BJ (cell line): ENCODE measurements at regions not wholly inside any gene's neighbourhood (a gene's known extent, or its start where the extent isn't known, plus 50 kb on each side); places are given as distances from the start of the nearest gene placed in this dataset.

Experiments used
- CTCF ChIA-PET: fragments of 350-600 bp; formaldehyde crosslinking; extraction: SDS; loops from one replicate; lab custom pipeline; 2021; ENCODE audit warnings: antibody characterized with exemption, inconsistent platforms; lab: Yijun Ruan, JAX
- POLR2A ChIA-PET: fragments of 300-600 bp; sonication (Branson Sonifier 250); formaldehyde crosslinking; extraction: SDS; loops from one replicate; lab custom pipeline; 2021; ENCODE audit warnings: antibody characterized with exemption; lab: Charles Lee
- DNase-seq: peaks from one replicate; pipeline ENCODE4 v3.0.0-alpha.2; 2011; ENCODE audit warnings: low read depth
- H3K27me3 ChIP-seq: 2 replicates; pipeline ENCODE4 v1.6.0; 2011; ENCODE audit warnings: low read length; ENCODE audit not compliant: control insufficient read depth, insufficient read depth
- H3K36me3 ChIP-seq: 2 replicates; pipeline ENCODE4 v1.5.1; 2011; ENCODE audit warnings: low read length; ENCODE audit not compliant: control insufficient read depth, insufficient read depth
- H3K4me3 ChIP-seq: 2 replicates; pipeline ENCODE4 v1.5.1; 2011; ENCODE audit warnings: low read depth, mild to moderate bottlenecking, control low read depth, low read length
- TF ChIP-seq, protein P1 (sequence below): IDR thresholded peaks from 2 replicates; pipeline ENCODE4 v1.5.1; 2011; ENCODE audit warnings: low read depth, mild to moderate bottlenecking, control low read depth, inconsistent platforms, low read length, moderate library complexity; ENCODE audit not compliant: insufficient read depth

DNA sequence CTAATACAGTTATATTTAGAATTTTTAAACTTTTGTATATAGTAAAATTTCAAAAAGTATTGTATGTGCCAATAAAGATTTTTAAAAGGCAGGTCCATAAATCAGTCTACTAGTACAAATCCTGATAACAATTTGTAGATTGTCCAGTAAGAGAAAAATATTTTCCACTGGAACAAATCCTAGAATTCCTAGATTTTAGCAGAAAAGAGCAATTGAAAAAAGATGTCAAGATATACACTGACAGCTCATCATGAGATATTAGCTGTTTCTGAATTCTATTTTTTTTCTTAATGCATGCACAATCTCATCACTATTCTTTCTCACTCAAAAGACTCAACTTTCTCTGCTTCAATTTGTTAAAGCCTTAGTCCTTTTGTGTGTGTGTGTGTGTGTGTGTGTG is 289.2 kb upstream of the MAD2L1 start:
- POLR2A ChIA-PET, result no interaction called here

DNA sequence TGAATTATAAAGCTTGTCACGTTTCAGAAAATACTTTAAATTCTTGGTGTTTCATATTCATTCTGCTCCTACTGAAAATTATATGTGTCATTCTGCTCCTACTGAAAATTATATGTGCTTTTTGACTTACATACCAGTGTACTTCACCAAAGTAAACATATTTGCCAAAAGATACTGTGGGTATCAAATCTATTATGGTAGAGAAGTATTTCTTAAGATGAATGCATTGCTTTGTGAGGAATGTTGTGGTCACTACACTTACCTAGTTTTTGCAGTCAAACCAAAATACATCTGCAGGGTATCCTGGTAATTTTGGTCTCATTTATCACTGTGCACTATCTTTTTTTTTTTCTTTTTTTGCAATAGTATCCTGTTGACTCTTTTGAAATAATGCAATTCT is 287.7 kb upstream of the MAD2L1 start:
- Histone ChIP-seq H3K4me3 (no peak overlapping the region), H3K36me3 (no peaks in the 10 kb centered on the region), H3K27me3 (no peaks in the 10 kb centered on the region)
- TF ChIP-seq, protein P1, sequence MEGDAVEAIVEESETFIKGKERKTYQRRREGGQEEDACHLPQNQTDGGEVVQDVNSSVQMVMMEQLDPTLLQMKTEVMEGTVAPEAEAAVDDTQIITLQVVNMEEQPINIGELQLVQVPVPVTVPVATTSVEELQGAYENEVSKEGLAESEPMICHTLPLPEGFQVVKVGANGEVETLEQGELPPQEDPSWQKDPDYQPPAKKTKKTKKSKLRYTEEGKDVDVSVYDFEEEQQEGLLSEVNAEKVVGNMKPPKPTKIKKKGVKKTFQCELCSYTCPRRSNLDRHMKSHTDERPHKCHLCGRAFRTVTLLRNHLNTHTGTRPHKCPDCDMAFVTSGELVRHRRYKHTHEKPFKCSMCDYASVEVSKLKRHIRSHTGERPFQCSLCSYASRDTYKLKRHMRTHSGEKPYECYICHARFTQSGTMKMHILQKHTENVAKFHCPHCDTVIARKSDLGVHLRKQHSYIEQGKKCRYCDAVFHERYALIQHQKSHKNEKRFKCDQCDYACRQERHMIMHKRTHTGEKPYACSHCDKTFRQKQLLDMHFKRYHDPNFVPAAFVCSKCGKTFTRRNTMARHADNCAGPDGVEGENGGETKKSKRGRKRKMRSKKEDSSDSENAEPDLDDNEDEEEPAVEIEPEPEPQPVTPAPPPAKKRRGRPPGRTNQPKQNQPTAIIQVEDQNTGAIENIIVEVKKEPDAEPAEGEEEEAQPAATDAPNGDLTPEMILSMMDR, result no peak
- CTCF ChIA-PET, result no interaction called here
- POLR2A ChIA-PET, result no interaction called here
- DNase-seq, result no peak

More for the DNA sequence above, 289.2 kb upstream of the MAD2L1 start:
- DNase-seq, result no peak
- H3K27me3 ChIP-seq, result no peaks in the 10 kb centered on the region
- CTCF ChIA-PET, result no interaction called here
- H3K36me3 ChIP-seq, result no peaks in the 10 kb centered on the region
- TF ChIP-seq, protein P1, result no peak
- no peak overlapping the region for H3K4me3 ChIP-seq

GRCh38 chr4:120353235-120353634 is 286.6 kb upstream of the MAD2L1 start:
- no peaks in the 10 kb centered on the region for H3K27me3 ChIP-seq
- no peak for DNase-seq
- CTCF ChIA-PET, result no interaction called here
- no peaks in the 10 kb centered on the region for H3K36me3 ChIP-seq
- POLR2A ChIA-PET, result no interaction called here
- TF ChIP-seq, protein P1, result no peak
- H3K4me3 ChIP-seq, result no peak overlapping the region

GRCh38 chr4:120352739-120353138 is 286.1 kb upstream of the MAD2L1 start:
- no peak for DNase-seq
- Histone ChIP-seq H3K36me3 (no peaks in the 10 kb centered on the region), H3K27me3 (no peaks in the 10 kb centered on the region), H3K4me3 (no peak overlapping the region)
- ChIA-PET CTCF (no interaction called here), POLR2A (no interaction called here)
- TF ChIP-seq, protein P1, result no peak

DNA sequence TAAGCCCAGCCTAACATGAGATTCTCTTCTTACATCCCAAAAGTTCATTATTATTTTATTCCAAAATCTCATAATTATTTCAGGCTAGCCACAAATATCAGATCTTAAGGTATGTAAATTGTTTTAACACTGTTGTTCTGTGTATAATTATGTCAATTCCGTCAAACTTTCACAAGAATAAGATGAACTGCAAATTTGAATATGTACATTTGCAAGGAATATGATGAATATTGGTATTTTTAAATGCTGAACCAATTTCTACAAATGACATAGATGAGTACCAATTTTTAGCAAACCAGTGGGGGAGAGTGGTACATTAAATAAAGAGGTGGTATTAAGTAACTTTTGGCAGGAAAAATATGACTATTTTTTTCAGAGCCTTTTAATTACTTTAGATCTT is 282.3 kb upstream of the MAD2L1 start:
- no peaks in the 10 kb centered on the region for H3K27me3 ChIP-seq
- POLR2A ChIA-PET, result no interaction called here

More for the DNA sequence above, 282.3 kb upstream of the MAD2L1 start:
- TF ChIP-seq, protein P1, result no peak
- CTCF ChIA-PET, result no interaction called here
- no peak overlapping the region for H3K4me3 ChIP-seq
- no peak for DNase-seq
- H3K36me3 ChIP-seq, result no peaks in the 10 kb centered on the region
